PC-9 (cell line): ENCODE measurements at regions not wholly inside any gene's neighbourhood (a gene's known extent, or its start where the extent isn't known, plus 50 kb on each side); places are given as distances from the start of the nearest gene placed in this dataset.

Source experiments
- BruUV-seq: library from RNA; stranded (reverse); fragments of 400-500 nt; replicated peaks from 2 replicates; lab custom pipeline; 2021; lab: Mats Ljungman, UMichigan
- CTCF ChIA-PET: fragments of 300-600 bp; sonication (Branson Sonifier 250); formaldehyde crosslinking; loops from one replicate; lab custom pipeline; 2022; ENCODE audit warnings: antibody characterized with exemption; lab: Charles Lee
- POLR2A ChIA-PET: fragments of 300-600 bp; sonication (Branson Sonifier 250); formaldehyde crosslinking; loops from one replicate; lab custom pipeline; 2022; ENCODE audit warnings: antibody characterized with exemption; ENCODE audit not compliant: unreplicated experiment; lab: Charles Lee
- DNase-seq, 2 experiments: peaks; one replicate each; pipeline versions ENCODE4 v3.0.0 to v3.0.0-alpha.2; 2015 to 2022; ENCODE audit warnings: mixed read lengths in 1 of 2
- H2AFZ ChIP-seq: fragments of 200-600 bp; sonication (generic); 2 replicates; pipeline ENCODE4 v1.8.1; 2017; ENCODE audit warnings: antibody characterized with exemption
- H3F3A ChIP-seq: fragments of 200-600 bp; sonication (generic); 2 replicates; pipeline ENCODE4 v1.8.1; 2017; ENCODE audit warnings: antibody characterized with exemption, mild to moderate bottlenecking, low read depth; ENCODE audit not compliant: insufficient read depth
- H3K27ac ChIP-seq: fragments of 200-600 bp; sonication (generic); 2 replicates; pipeline ENCODE4 v1.6.1; 2016; ENCODE audit warnings: mixed run types
- H3K27me3 ChIP-seq: fragments of 200-600 bp; sonication (generic); 2 replicates; pipeline ENCODE4 v1.6.1; 2016; ENCODE audit warnings: low read depth, mixed run types; ENCODE audit not compliant: insufficient read depth
- H3K36me3 ChIP-seq: fragments of 200-600 bp; sonication (generic); 2 replicates; pipeline ENCODE4 v1.6.1; 2016; ENCODE audit warnings: low read depth, mixed run types
- H3K4me1 ChIP-seq: fragments of 200-600 bp; sonication (generic); replicated peaks from 2 replicates; pipeline ENCODE4 v1.6.1; 2016; ENCODE audit warnings: mixed run types; ENCODE audit not compliant: insufficient read depth
- H3K4me2 ChIP-seq: fragments of 200-600 bp; sonication (generic); 2 replicates; pipeline ENCODE4 v1.6.1; 2017; ENCODE audit warnings: mixed run types
- H3K4me3 ChIP-seq: fragments of 200-600 bp; sonication (generic); 2 replicates; pipeline ENCODE4 v1.6.1; 2016; ENCODE audit warnings: mixed run types
- H3K79me2 ChIP-seq: fragments of 200-600 bp; sonication (generic); 2 replicates; pipeline ENCODE4 v1.6.1; 2017; ENCODE audit warnings: low read depth, mixed run types
- H3K9me2 ChIP-seq: fragments of 200-600 bp; sonication (generic); 2 replicates; pipeline ENCODE4 v1.8.1; 2017; ENCODE audit warnings: mild to moderate bottlenecking; ENCODE audit not compliant: insufficient read depth
- H3K9me3 ChIP-seq: fragments of 200-600 bp; sonication (generic); 2 replicates; pipeline ENCODE4 v1.8.1; 2016; ENCODE audit warnings: low read depth; ENCODE audit not compliant: insufficient read depth
- H4K20me1 ChIP-seq: fragments of 200-600 bp; sonication (generic); 2 replicates; pipeline ENCODE4 v1.8.1; 2017; ENCODE audit not compliant: insufficient read depth
- EZH2 ChIP-seq: fragments of 200-600 bp; sonication (generic); IDR thresholded peaks from 2 replicates; pipeline ENCODE4 v1.8.0; 2017; ENCODE audit warnings: antibody characterized with exemption, low read depth
- intact Hi-C: fragments of 100-400 bp; cut with micrococcal nuclease; formaldehyde crosslinking; loops from one replicate; pipeline ENCODE4 v1.10.0; 2022; ENCODE audit not compliant: unreplicated experiment
- TF ChIP-seq, protein P1 (sequence below): fragments of 200-600 bp; sonication (generic); conservative IDR thresholded peaks from 2 replicates; pipeline ENCODE4 v1.6.1; 2017; ENCODE audit warnings: mixed run types, antibody characterized with exemption, mild to moderate bottlenecking, moderate library complexity

DNA sequence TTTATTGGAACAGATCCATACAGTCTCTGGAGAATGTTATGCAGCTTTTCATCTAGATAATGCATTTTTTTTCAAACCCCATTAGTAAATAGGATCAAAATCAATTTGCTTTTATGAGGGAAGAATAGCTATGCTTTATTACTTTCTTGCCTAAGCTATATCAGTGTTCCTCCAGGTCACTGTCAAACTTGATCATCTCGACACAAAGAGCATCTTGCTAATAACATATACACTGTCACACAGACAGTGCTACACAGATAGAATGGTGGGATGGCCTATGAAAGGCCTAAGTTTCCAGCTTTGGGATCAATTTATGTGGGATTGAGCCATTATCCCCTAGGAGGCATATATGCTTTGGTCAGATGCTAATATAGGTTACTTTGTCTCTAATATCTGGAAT lies 862.9 kb upstream of the SPRY2 start:
- H3K27me3 ChIP-seq: no peaks in the 10 kb centered on the region
- intact Hi-C loops: no loop called here
- H3K36me3 ChIP-seq: no peaks in the 10 kb centered on the region
- H3F3A ChIP-seq: no peaks in the 10 kb centered on the region
- no peaks in the 10 kb centered on the region for H3K79me2 ChIP-seq
- DNase-seq: no peak
- H3K4me3 ChIP-seq: no peak overlapping the region
- no peak overlapping the region for H2AFZ ChIP-seq
- ChIA-PET CTCF (no interaction called here), POLR2A (no interaction called here)
- BruUV-seq: no TSS peak
- H4K20me1 ChIP-seq: no peaks in the 10 kb centered on the region
- H3K27ac ChIP-seq: no peak overlapping the region
- no peaks in the 10 kb centered on the region for H3K9me3 ChIP-seq
- H3K9me2 ChIP-seq: no peaks in the 10 kb centered on the region
- no peak overlapping the region for H3K4me2 ChIP-seq
- no peak for TF ChIP-seq EZH2
- TF ChIP-seq, protein P1, sequence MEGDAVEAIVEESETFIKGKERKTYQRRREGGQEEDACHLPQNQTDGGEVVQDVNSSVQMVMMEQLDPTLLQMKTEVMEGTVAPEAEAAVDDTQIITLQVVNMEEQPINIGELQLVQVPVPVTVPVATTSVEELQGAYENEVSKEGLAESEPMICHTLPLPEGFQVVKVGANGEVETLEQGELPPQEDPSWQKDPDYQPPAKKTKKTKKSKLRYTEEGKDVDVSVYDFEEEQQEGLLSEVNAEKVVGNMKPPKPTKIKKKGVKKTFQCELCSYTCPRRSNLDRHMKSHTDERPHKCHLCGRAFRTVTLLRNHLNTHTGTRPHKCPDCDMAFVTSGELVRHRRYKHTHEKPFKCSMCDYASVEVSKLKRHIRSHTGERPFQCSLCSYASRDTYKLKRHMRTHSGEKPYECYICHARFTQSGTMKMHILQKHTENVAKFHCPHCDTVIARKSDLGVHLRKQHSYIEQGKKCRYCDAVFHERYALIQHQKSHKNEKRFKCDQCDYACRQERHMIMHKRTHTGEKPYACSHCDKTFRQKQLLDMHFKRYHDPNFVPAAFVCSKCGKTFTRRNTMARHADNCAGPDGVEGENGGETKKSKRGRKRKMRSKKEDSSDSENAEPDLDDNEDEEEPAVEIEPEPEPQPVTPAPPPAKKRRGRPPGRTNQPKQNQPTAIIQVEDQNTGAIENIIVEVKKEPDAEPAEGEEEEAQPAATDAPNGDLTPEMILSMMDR: no peak
- no peaks in the 10 kb centered on the region for H3K4me1 ChIP-seq

DNA sequence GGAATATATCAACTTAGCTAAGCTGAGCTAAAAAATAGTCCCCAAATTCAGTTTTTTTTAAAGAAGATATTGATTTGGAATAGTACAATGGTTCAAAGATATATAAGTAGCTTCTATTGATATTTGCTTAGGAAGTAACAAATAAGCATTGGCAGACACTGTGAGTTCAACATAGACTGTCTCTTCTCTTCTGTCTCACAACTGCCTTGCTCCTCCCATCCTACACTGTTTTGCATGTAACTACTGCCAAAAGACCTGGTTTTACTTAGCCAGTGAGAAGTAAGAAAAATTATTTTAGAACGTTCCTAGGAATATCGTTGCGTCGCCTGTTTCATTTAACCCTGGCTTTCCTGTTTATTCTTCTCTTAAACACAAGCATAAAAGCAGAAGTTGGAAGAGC lies 859.0 kb upstream of the SPRY2 start:
- Histone ChIP-seq H3K9me3 (no peaks in the 10 kb centered on the region), H3K4me1 (no peaks in the 10 kb centered on the region), H3K79me2 (no peaks in the 10 kb centered on the region), H3K27me3 (no peaks in the 10 kb centered on the region), H3K9me2 (no peaks in the 10 kb centered on the region), H3K27ac (no peak overlapping the region), H2AFZ (no peak overlapping the region), H3K4me3 (no peak overlapping the region), H3K4me2 (no peak overlapping the region), H3F3A (no peaks in the 10 kb centered on the region), H4K20me1 (no peaks in the 10 kb centered on the region), H3K36me3 (no peaks in the 10 kb centered on the region)
- BruUV-seq: no TSS peak
- ChIA-PET POLR2A (no interaction called here), CTCF (no interaction called here)
- intact Hi-C loops: no loop called here
- TF ChIP-seq, protein P1: no peak
- TF ChIP-seq EZH2: no peak
- DNase-seq: no peak

DNA sequence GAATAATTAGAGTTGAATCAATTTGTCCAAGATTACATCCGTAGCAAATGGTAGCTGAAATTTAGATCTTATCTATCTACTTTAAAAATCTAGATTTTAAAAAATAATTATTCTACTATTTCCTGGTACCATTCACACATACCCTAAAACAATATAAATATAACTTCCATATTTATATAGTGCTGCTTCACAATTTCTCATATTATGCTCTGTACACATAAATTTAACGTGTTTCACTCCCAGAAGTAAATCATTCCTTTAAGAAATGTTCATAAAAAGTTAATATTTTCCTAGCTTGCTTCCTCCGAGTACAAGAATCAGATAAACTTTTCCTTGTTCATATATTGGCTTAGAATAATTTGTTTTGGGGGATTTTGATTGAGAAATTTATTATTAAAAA lies 857.0 kb upstream of the SPRY2 start:
- no peak overlapping the region for H2AFZ ChIP-seq
- H3K4me1 ChIP-seq: no peaks in the 10 kb centered on the region
- H3K27ac ChIP-seq: no peak overlapping the region
- H3K4me2 ChIP-seq: no peak overlapping the region
- TF ChIP-seq EZH2: no peak
- TF ChIP-seq, protein P1: no peak
- H3K9me2 ChIP-seq: no peaks in the 10 kb centered on the region
- no peaks in the 10 kb centered on the region for H3K9me3 ChIP-seq
- ChIA-PET POLR2A (no interaction called here), CTCF (no interaction called here)
- no peaks in the 10 kb centered on the region for H3K79me2 ChIP-seq
- no peak for DNase-seq
- no TSS peak for BruUV-seq
- intact Hi-C loops: no loop called here
- no peaks in the 10 kb centered on the region for H3F3A ChIP-seq
- no peaks in the 10 kb centered on the region for H3K27me3 ChIP-seq
- no peak overlapping the region for H3K4me3 ChIP-seq
- H4K20me1 ChIP-seq: no peaks in the 10 kb centered on the region
- H3K36me3 ChIP-seq: no peaks in the 10 kb centered on the region
